GM18505 (cell line): ENCODE measurements at regions not wholly inside any gene's neighbourhood (a gene's known extent, or its start where the extent isn't known, plus 50 kb on each side); places are given as distances from the start of the nearest gene placed in this dataset.

Experiments
- ATAC-seq: cut with Tn5 transposase; IDR thresholded peaks from one replicate; pipeline ENCODE4 v1.9.1; 2021; ENCODE audit not compliant: unreplicated experiment
- POLR2A ChIP-seq: IDR thresholded peaks from 4 replicates; pipeline ENCODE4 v1.6.1; 2011; ENCODE audit warnings: borderline replicate concordance; ENCODE audit not compliant: insufficient read depth, insufficient read length; ENCODE audit errors: extremely low read depth

DNA sequence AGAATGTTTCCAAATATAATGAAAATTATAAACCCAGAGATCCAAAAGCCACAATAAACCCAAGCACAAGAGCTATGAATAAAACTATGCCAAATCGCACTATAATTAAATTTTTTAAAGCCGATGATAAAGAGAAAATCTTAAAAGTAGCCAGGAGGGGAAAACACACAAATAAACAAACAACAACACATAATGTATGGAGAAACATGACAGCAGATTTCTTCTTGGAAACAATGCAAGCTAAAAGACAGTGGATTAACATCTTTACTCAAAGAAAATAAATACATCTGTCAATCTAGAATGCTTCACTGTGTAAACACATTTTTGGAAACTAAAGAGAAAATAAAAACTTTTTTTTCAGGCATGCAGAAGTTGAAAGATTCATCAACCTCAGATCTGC, 53.0 kb upstream of the SMOX start:
- no peak for ATAC-seq
- TF ChIP-seq POLR2A, result no peak

GRCh38 chr20:4091490-4092479, 56.8 kb upstream of the SMOX start:
- TF ChIP-seq POLR2A, result no peak
- no peak for ATAC-seq

GRCh38 chr20:4090756-4091489, 57.7 kb upstream of the SMOX start:
- no peak for TF ChIP-seq POLR2A
- ATAC-seq, result no peak

DNA sequence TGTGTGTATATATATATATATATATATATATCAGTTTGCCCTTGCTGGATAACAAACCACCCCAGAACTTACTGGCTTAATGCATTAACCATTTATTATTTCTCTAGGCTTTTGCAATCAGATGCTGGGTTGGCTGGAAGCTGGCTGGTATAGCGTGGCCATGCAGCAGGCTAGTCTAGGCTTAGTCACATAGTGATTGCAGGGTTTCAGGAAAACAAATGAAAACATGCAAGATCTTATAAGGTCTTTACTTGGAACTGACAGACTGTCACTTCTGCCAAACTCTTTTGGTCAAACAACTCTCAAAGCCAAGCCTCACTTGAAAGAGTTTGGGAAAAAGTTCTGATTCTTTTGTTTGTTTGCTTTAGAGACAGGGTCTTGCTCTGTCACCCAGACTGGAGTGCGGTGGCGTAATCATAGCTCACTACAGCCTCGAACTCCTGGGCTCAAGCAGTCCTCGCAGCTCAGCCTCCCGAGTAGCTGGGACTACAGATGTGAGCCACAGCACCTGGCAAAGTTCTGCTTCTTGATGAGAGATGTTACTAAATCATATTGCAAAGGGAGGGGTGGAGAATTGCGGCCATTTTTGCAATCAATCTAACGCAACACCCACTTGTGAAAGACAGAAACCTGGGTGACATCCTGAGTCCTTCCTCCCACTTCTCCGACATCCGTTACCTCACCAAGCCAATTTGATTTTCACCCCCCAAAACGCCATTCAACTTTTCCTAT, 58.7 kb upstream of the SMOX start:
- no peak for TF ChIP-seq POLR2A
- ATAC-seq, result no peak

- ATAC-seq, result no peak
- no peak for TF ChIP-seq POLR2A
Measured at GRCh38 chr20:4088766-4089165, 59.9 kb upstream of the SMOX start.

DNA sequence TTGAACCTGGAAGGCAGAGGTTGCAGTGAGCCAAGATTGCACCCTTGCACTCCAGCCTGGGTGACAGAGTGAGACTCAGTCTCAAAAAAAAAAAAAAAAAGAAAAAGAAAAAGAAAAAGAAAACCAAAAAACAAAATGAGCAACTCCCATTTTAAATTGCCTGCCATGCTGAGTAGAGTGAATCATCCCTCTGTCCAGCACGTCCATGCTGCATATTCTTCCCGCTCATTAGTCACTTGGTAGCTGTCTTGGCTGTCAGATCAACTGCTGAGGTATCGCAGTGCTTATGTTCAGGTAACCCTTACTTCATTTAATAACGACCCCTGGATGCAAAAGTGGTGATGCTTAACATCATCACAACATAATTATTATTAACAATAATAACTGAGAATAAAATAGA, 60.7 kb upstream of the SMOX start:
- no peak for TF ChIP-seq POLR2A
- ATAC-seq, result no peak

DNA sequence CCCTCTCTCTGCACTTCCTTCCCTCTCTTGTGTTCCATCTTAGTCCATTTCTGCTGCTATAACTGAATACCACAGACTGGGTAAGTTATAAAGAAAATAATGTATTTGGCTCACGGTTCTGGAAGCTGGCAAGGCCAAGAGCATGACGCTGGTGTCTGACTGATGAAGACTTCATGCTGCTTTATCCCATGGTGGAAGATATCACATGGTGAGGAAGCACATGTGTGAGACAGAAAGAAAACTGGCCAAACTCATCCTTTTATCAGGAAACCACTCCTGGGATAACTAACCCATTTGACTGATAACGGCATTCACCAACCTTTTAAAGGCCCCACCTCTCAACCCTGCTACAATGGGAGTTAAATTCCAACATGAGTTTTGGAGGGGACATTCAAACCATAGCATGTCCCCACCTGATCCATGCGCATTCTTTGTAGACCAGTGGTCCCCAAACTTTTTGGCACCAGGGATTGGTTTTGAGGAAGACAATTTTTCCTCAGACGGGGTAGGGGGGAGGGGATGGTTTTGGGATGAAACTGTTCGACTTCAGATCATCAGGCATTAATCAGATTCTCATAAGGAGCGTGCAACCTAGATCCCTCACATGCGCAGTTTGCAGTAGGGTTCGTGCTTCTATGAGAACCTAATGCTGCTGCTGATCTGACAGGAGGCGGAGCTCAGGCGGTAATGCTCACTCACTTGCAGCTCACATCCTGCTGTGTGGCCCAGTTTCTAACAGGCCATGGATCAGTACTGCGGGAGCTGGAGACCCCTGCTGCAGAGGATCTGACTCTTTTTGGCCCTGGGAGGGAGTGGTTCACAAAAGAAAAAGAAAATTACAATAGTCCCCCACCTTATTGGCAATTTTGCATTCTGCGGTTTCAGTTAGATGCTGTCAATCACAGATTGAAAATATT, 61.6 kb upstream of the SMOX start:
- no peak for TF ChIP-seq POLR2A
- no peak for ATAC-seq

DNA sequence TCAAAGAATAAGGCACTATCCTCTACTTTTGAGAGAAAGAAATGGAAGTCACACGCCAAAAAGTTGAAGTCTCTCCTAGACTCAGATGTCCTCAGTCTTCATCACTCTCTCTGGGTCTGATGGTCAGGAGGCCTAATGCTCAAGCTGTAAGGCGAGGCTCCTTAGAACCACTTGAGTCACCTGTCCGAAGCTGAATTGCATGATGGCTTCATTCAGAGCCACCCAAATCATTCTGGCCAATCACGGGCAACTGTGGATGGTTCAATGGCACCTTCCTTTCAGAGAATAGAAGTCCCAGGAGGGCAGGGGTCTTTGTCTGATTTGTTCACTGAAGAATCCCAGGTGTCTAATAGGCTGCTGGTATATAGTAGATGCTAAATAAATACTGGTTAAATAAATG, 63.9 kb upstream of the SMOX start:
- no peak for ATAC-seq

DNA sequence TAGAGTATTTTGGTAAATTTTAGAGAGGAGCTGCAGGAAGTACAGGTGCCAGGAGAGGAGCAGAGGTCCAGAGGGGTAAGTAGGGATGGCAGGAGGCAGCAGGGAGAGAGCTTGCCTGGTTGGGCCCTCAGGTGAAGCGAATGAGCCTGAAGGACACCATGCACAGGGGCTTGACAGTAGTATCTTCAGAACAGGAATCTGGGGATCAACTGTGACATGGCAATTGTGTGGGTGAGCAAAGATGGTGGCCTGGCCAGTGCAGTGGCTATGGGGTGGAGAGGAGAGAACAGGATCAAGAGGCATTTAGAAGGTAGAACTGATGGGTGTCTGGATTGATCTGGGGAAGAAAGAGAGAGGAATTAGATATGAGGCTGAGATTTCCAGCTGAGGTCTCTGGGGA, 64.5 kb upstream of the SMOX start:
- no peak for ATAC-seq
- no peak for TF ChIP-seq POLR2A

More for the DNA sequence above, 63.9 kb upstream of the SMOX start:
- no peak for TF ChIP-seq POLR2A

DNA sequence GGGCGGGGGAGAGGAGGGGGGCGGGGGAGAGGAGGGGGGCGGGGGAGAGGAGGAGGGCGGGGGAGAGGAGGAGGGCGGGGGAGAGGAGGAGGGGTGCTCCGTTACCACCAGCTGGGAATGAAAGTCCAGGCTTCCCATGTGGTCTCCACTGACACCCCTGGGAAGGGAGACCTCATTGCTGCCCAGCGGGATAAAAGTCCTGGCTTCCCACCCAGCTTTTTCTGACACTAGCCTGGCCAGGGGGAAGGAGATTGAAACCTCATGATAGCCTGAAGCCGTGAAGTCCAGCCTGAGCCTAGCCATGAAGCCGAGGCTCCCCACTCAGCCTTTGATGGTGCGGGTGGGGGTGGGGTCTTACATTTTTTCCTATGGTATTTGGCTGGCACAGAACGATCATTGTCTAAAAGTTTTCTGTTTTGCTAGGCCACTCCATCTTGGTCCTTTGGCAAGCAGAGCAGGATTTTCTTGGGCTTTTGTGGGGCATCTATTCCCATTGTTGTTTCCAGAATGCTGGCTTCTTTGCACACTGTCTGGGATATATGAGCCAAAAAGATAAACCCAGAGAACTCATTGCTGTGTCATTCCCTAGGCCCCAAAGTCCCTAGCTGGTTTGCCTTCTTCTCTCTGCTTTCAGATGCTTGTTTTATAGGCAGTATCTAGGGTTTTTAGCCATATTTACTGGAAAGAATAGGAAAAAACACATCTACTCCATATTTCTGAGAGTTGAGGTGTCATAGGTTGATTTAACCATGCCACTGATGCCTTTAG, 65.3 kb upstream of the SMOX start:
- ATAC-seq, result no peak

DNA sequence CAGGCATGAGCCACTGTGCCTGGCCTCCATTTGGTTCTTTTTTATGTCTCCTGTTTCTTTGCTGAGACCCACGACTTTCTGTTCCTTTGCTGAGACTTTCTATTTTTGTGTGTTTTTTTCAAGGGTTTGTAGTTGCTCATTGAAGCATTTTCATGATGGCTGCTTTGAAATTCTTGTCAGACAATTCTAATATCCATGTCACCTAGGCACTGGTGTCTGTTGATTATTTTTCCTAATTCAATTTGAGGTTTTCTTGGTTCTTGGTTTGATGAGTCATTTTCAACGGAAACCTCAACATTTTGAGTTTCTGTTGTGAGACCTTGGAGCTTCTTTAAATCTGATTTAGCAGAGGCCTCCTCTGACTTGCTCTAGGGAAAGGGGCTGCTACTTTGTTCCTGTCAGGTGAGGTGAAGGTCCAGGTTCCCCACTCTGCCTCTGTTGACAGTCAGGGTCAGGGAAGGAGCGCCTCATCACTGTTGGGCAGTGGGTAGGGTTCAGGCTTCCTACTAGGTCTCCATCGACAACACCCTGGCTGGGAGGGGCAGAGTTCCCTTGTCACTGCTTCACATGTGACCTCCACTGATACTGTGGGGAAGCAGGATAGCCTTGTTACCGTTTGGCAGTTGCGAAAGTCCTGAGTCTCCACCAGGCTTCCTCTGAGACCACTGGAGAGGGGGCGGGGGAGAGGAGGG, 66.1 kb upstream of the SMOX start:
- peak; percentile 44 for ATAC-seq

More for the DNA sequence above, 65.3 kb upstream of the SMOX start:
- TF ChIP-seq POLR2A, result no peak

More for the DNA sequence above, 66.1 kb upstream of the SMOX start:
- no peak for TF ChIP-seq POLR2A
